Hepatic stellate cell (primary cell): ENCODE measurements at regions not wholly inside any gene's neighbourhood (a gene's known extent, or its start where the extent isn't known, plus 50 kb on each side); places are given as distances from the start of the nearest gene placed in this dataset.

Source experiments
- DNase-seq: peaks from one replicate; pipeline ENCODE4 v3.0.0; 2011; ENCODE audit warnings: low spot score

DNA sequence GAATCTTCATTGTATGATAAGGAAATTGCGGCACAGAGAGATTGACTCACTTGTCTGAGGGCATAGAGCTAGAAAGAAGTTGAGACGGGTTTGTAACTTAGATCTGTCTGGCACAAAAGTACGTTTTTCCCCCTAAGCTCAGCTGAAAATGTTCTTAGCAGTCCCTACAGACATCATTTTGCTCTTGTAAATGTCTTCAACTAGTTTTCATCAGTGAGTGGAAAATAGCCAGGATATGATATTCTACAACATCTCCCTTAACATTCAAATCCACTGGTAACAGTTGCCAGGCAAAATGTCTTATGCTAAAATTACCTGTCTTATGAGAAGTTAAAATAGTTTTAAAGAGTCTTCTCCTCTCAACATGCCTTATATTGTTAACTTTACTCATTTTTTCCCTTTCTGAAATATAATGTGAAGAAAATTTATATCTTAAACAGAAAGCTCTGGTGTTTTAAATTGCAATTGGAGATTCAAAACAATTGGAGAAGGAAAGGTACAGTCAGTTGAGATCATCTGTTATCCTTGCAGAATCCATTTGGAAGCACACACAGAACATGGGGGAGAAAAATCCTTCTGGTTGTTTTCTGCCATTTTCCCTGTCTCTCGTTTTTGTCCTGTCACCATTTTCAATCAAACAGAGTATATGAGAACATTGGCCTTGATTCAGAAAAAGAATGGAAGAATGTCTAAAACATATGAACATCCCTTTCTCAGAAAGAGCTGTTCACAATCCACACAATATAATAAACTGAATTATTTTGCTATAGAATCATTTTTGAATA, 255.0 kb downstream of the TRIB2 start:
- no peak for DNase-seq

DNA sequence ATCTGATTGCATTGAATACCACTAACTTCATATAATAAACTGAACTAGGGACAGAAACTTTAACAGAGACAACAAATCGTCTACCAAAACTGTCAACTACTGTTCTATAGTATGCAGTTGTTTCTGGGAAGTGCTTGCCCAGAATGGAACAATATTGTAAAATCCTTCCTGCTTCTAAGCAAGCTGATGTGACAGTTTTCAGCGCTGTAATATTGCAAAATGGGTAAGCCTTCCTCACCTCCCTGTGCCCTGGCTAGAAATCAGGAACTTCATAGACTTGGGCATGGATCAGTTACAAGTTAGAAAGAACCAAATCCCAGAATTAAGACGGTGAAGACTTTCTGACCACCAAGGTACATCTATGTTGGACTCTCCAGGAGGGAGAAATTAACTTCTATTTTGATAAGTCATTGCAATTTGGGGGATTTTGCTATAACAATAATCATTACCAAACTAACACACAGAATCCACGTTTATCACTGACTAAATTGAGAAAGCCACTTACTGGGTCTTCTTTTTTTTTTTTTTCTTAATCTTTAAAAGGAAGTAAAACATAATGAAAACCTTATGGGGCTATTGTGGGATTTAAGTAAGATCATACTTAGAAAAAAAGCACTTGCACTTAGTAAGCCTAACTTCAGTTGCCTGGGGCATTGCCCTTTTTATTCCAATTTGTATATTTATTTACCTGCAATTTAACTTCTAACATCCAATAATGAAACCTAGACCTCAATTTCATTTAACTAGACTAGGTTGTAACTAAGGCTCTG, 261.5 kb downstream of the TRIB2 start:
- no peak for DNase-seq

DNA sequence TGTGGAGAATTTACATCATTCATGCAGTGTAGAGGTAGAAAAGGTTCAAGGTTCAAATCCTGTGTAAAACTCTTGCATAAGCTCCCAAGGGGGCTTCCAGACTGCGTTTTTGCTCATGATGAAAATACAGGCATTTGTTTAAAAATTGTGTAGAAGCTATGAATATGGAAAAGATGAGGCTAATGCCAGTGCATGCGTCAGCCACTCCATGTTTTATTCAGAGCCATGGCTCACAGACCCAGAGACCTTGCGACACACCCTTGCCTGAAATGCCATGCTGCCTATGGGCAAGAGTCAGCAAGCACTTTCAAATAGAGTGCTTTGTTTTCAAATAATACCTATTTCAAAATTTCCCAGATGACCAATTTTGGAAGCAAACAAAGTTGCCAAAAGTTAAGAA, 262.3 kb downstream of the TRIB2 start:
- no peak for DNase-seq

DNA sequence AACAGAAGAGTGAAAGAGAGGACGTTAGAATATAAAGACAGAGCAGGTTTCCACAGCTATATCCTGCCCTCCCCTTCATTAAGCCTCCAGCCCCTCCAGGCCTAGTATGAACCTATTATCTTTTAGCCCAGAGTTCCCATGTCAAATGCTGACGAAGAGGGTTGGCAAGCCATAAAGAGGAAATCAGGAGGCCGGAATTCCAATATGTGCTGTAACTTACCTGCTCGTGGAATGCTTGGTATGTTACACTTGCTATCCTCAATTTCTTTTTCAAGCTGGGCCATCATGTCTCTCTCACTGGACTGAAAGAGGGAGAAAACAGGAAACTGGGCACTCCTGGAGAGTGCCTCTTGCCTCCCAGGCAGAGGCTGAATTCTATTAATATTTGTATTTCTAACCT, 264.1 kb downstream of the TRIB2 start:
- DNase-seq = no peak

DNA sequence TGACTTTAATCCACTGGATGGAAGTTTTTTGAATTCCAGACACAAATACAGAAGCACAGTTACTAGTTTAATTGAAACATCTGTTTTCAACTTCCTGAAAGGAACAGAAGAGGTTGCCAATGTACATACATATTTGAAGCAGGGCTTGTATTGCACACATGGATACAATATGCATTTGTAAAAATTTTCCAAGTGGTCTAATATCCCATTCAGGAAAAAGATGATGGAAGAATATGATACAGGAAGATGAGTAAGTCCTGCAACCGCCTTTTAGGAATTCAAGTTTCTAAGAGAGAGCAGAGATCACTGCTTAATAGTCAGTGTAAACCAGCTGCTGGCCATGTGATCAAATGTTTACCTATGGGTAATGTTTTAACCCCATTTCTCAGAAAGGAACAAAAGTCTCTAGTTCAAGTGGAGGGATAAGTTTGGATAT, 265.4 kb downstream of the TRIB2 start:
- DNase-seq = no peak

- DNase-seq = no peak
Observed at GRCh38 chr2:12987246-12987645, 270.5 kb downstream of the TRIB2 start.

GRCh38 chr2:12988279-12988678, 271.5 kb downstream of the TRIB2 start:
- no peak for DNase-seq

DNA sequence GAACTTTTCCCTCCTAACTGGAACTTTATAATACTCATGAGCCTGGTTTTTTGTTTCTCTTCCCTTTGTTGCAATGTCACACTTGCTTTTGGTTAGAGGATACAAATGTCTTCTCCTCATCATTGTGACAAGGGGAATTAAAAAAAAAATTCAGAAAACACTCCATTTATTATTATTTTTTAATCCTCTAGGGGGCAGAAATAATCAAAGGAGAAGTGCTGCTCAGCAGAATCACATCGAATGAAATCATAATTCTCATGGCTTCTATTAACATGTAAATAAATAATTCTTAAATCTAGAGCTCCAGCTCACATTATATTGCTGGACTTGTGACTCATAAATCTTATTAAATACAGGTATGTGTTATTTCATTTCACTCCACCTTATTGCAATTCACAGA, 273.8 kb downstream of the TRIB2 start:
- DNase-seq = no peak

- no peak for DNase-seq
Observed at GRCh38 chr2:12998685-12999084, 281.9 kb downstream of the TRIB2 start.

DNA sequence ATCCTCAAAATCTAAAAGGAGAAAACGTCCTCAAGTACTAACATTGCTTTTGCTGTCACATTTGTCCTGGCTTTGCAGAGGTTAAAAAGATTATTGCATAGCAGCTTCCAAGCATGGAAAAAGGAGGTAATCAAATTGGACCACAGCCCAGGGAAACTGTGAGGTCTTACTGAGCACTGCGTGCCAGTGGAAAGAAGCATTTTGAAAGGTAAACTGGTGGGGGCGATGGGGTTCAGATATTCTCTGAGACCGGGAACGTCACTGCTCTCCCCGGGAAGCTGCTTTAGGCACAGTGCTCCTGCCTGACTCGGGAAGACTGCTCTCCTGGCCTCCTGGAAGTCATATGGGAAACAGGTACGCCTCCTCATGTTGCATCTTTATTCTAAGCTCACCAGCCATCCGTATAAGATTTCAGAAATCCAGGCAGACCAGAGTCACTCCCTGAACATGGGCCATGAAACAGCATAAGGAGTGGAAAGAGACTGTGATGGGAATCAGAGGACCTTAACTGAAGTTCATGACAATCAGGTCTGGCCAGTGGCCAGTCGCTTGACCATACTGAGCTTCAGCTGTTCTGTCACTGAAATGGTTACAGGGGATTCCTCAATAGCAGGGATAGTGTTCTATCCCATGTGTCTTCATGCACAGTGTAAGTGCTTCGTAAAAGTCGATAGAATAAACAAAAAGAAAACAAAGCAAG, 284.1 kb downstream of the TRIB2 start:
- DNase-seq = no peak

DNA sequence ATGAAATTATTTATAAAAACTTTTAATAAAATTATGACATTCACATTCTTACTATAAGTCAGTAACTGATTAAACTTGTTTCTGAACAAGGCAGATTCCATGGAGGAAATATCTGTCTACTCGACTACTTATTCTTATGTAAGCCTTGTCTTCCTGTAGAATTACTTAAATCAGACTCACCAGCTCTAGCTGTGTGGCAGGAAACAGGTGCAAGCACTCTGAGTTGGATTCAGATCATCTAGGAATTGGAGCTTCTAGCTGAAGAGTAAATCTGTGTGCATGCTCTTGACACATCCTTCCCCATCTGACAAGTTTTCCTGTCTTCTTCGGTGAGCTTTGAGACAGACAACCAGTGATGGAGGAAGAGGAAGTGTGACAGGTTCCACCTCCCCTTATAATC, 284.7 kb downstream of the TRIB2 start:
- DNase-seq = no peak

GRCh38 chr2:13002536-13003331, 286.0 kb downstream of the TRIB2 start:
- DNase-seq = no peak

GRCh38 chr2:13003500-13003899, 286.8 kb downstream of the TRIB2 start:
- no peak for DNase-seq

DNA sequence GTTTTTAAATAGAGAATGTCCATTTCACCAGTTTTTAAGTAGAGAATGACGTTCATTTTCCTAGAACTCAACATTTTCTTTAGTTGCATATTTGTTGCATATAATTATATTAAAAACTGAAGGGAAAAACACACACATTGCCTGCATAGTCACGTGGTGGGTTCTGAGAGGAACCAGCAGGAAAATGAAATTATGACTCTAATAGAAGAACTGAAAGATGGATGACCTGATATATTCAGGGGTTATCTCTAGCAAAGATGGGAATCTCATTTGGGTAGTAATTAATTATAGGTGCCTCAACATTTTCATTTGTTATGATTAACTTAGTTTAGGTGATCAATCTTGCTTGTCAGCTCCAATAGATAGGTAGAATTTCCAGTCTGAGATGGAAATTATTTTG, 288.3 kb downstream of the TRIB2 start:
- DNase-seq = no peak

- DNase-seq = no peak
Observed at GRCh38 chr2:13005761-13006335, 289.1 kb downstream of the TRIB2 start.

DNA sequence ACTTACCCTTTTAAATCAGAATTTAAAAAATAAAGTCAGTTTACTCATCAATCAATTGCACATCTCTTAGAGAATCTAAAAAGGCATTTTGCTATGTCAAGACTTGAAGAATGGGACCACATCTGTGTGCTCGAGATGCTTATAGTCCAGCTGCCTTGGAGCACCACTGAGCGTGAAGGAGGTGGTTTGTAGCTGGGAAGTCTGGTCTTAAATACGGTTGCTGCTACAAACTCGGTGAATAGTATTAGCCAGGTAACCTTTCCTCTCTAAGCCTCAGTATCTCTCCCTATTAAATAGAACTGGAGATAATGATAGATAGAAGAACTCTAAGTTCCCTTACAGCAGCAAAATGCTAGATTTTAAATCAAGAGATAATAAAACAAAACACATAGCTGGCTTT, 289.7 kb downstream of the TRIB2 start:
- DNase-seq = no peak

GRCh38 chr2:13006829-13007717, 290.3 kb downstream of the TRIB2 start:
- DNase-seq = peak; percentile 31

DNA sequence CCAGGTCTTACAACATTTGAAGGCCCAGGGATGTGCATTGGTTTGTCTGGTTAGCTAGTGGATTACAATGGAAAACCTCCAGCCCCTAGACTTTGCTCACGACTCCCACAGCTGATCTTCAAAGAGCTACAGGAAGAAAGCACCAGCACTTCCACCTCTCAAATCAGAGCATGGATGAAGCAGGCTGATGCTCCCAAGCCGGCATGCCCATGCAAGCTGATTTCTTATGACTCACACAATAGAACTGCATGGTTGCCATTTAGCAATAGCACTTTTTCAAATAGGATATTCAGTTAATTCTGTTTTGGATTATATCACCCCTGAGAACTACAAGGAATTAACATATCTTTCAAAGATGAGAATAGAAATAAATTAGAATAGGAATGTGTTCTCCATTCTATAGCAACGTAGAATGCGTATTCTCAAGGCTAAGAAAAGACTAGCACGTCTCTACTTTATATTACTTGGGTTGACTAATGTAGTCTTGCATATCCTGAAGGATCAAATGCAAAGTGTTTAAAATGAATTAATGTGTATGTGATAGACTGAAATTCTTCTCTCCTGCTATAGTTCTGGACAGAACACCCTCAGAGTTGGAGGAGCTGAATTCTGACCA, 292.4 kb downstream of the TRIB2 start:
- DNase-seq = no peak

GRCh38 chr2:13010283-13010682, 293.5 kb downstream of the TRIB2 start:
- DNase-seq = no peak

GRCh38 chr2:13014783-13015182, 298.0 kb downstream of the TRIB2 start:
- no peak for DNase-seq
